ENCODE measurements at regions not wholly inside any gene's neighbourhood (a gene's known extent, or its start where the extent isn't known, plus 50 kb on each side); places are given as distances from the start of the nearest gene placed in this dataset.

DNA sequence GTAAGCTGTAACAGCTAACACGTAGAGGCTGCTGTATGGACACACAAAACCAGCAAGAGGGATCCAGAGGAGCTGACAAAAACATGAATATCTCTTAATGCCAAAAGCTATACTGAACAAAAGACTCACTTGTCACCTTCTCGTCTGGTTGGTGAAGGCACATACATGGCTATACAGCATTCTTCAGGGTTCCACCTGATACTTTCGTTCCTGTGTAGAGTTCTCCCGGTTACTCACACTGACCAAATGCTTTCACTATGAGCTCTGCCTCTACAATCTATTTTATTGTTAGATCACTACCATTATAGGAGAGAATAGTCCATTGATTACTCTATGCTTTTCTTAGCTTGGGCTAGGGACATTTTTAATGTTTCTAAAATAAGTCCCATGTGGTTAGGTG, 193.1 kb downstream of the HNMT start:
- Mint-ChIP-seq H3K9me3 (peaks cover 0 to 1% of the 10 kb centered on the region in 2 donors), H3K4me1 (ENCODE audit: low read depth) (no peaks in the 10 kb centered on the region), H3K36me3 (ENCODE audit: insufficient read depth in 2 of 2) (peaks cover 0 to 1% of the 10 kb centered on the region in 2 donors), H3K4me3 (no peak overlapping the region), H3K27ac (no peak overlapping the region), H3K27me3 (ENCODE audit: low read depth) (no peaks in the 10 kb centered on the region)
- DNase-seq (no peak), ATAC-seq (replicated peaks in 1 of 2) (no peak)

DNA sequence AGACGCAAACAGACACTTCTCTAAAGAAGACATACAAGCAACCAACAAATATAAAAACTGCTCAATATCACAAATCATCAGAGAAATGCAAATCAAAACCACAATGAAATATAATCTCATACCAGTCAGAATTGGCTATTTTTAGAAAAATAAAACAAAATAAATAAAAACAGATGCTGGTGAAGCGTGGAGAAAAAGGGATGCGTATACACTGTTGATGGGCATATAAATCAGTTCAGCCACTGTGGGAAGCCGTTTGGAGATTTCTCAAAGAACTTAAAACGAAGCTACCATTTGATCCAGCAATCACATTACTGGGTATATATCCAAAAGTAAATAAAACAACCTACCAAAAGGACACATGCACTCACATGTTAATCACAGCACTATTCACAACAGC, 206.2 kb downstream of the HNMT start:
- DNase-seq (no peak), ATAC-seq (replicated peaks in 1 of 2) (no peak)
- Mint-ChIP-seq H3K9me3 (peaks cover 7 to 11% of the 10 kb centered on the region in 2 donors), H3K4me3 (no peak overlapping the region), H3K36me3 (ENCODE audit: insufficient read depth in 2 of 2) (peaks cover 0 to 2% of the 10 kb centered on the region in 2 donors), H3K27ac (no peak overlapping the region), H3K4me1 (ENCODE audit: low read depth) (no peaks in the 10 kb centered on the region), H3K27me3 (ENCODE audit: low read depth) (no peaks in the 10 kb centered on the region)

DNA sequence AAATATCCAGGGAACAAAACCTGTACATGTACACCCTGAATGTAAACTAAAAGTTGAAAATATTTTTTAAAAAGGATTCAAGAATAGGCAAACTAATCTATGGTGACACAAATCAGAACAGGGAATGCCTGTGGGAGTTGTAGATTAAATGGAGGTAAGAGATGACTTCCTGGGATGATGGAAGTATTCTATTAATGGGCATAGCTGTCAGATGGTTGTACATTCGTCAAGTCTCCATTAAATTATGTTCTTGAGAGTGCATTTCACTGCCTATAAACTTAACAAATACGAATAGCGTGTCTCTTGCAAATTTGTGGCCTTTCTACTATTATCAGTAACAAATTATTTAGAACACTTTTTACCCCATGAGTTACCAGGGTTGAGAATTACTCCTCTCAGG, 207.0 kb downstream of the HNMT start:
- Mint-ChIP-seq H3K27me3 (ENCODE audit: low read depth) (no peaks in the 10 kb centered on the region), H3K27ac (no peak overlapping the region), H3K9me3 (peaks cover 7 to 9% of the 10 kb centered on the region in 2 donors), H3K4me1 (ENCODE audit: low read depth) (no peaks in the 10 kb centered on the region), H3K36me3 (ENCODE audit: insufficient read depth in 2 of 2) (peaks cover 0 to 2% of the 10 kb centered on the region in 2 donors), H3K4me3 (no peak overlapping the region)
- ATAC-seq (replicated peaks in 1 of 2) (no peak), DNase-seq (no peak)

DNA sequence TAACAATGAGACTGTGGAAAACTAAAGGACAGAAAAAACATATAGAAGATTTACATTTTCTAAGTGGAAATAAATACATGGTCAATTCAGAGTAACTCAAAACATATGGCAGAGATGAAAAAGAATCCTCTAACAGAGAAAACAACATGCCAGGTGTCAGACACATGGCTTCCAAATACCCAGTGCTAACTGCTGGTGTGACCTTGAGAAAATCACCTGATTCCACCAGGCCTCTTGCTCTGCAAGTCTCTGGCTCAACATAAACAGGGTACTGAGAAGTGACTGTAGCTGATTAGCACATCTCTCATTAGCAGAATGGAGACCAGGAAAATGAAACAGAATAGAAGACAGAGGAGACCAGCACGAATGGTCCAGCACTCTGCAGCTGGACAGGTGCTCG, 210.8 kb downstream of the HNMT start:
- Mint-ChIP-seq H3K36me3 (ENCODE audit: insufficient read depth in 2 of 2) (peaks cover 0 to 2% of the 10 kb centered on the region in 2 donors), H3K27ac (no peak overlapping the region), H3K4me3 (no peak overlapping the region), H3K9me3 (peaks cover 2 to 5% of the 10 kb centered on the region in 2 donors), H3K4me1 (ENCODE audit: low read depth) (no peaks in the 10 kb centered on the region), H3K27me3 (ENCODE audit: low read depth) (no peaks in the 10 kb centered on the region)
- no peak for ATAC-seq (replicated peaks in 1 of 2)
- DNase-seq = no peak

DNA sequence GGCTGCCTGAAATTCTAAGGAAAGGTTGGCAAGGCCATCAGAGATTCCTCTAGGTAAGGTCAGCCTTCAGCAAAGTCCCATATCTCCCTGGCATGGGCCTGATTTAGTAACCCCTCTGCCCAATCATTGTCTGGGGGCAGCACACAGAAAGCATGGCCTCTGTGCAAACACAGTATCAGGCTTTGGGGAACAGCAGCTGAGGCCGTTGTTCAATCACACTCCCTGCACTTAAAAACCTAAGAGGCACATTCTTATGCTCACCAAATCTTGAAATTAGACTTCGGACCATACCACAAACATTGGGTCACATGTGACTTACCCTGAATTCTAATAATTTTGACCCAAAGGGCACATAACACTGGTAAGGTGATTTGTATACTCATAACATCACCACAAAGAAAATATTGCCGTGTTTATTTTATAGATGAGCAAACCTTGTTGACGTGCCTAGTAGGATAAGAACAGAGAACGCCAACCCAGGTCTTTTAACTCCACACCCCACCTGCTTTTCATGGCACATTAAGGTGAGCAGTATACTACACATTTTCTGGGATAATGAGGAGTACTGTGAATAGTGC, 212.7 kb downstream of the HNMT start:
- DNase-seq = no peak
- peaks cover 0 to 2% of the 10 kb centered on the region in 2 donors for H3K36me3 Mint-ChIP-seq (ENCODE audit: insufficient read depth in 2 of 2)
- H3K4me3 Mint-ChIP-seq = no peak overlapping the region

DNA sequence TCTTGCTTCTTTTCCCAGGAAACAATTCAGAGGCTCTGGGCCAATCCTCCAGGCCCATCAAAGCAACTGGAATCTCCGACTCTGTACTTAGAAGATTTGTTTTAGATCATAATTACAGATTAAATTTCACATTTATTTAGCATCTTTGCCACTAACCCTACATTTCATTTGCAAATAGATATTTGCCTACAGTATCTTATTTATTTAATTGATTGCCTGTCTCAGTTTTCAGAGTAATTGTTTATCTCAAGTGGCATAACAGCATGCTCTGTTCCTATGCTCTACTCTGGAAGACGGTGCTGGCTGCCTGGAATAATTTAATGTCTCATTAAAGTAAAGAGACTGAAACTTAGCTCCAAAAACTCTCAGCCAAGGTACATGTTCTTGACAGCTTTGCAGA, 213.4 kb downstream of the HNMT start:
- no peak for DNase-seq
- Mint-ChIP-seq H3K36me3 (ENCODE audit: insufficient read depth in 2 of 2) (peaks cover 0 to 2% of the 10 kb centered on the region in 2 donors), H3K4me3 (no peak overlapping the region), H3K4me1 (ENCODE audit: low read depth) (no peaks in the 10 kb centered on the region), H3K27ac (no peak overlapping the region), H3K27me3 (ENCODE audit: low read depth) (no peaks in the 10 kb centered on the region), H3K9me3 (peaks cover 2 to 5% of the 10 kb centered on the region in 2 donors)
- no peak for ATAC-seq (replicated peaks in 1 of 2)

More for the DNA sequence above, 212.7 kb downstream of the HNMT start:
- H3K4me1 Mint-ChIP-seq (ENCODE audit: low read depth) = no peaks in the 10 kb centered on the region
- no peaks in the 10 kb centered on the region for H3K27me3 Mint-ChIP-seq (ENCODE audit: low read depth)
- no peak for ATAC-seq (replicated peaks in 1 of 2)
- H3K9me3 Mint-ChIP-seq = peaks cover 2 to 5% of the 10 kb centered on the region in 2 donors
- no peak overlapping the region for H3K27ac Mint-ChIP-seq

DNA sequence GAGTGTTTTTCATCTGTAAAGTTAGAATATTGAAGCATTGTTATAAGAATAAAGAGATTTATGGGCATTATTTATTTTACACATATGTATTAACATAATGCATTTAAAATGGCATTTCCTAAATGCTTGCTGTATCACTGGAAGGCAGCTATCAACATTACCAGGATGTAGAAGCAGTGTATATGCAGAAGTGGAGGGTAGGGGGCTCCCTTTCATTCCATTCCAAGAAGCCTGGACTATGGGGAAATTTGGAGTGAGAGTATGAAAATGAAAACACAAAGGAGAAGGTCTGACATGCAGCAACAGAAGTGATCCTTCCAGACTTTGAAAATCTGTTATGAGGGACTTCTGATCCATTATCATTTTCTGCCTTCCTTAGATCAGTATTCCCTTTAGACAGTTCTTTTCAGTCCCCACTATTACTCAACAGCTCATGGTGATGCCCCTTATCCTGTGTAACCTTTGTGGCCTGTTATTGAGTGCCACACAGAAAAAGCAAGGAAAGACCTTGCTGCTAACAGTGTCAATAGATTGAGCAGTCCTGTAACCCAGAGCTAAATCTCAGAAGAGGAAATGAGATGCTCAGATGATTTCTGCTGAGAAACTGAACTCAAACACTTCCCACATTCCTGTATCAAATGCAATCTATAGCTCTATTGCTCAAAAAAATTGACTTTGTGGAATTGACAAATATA, 216.6 kb downstream of the HNMT start:
- no peak overlapping the region for H3K27ac Mint-ChIP-seq
- no peaks in the 10 kb centered on the region for H3K36me3 Mint-ChIP-seq (ENCODE audit: insufficient read depth in 2 of 2)
- H3K4me3 Mint-ChIP-seq = no peak overlapping the region
- H3K4me1 Mint-ChIP-seq (ENCODE audit: low read depth) = no peaks in the 10 kb centered on the region
- no peaks in the 10 kb centered on the region for H3K9me3 Mint-ChIP-seq
- H3K27me3 Mint-ChIP-seq (ENCODE audit: low read depth) = no peaks in the 10 kb centered on the region
- no peak for ATAC-seq (replicated peaks in 1 of 2)
- no peak for DNase-seq

DNA sequence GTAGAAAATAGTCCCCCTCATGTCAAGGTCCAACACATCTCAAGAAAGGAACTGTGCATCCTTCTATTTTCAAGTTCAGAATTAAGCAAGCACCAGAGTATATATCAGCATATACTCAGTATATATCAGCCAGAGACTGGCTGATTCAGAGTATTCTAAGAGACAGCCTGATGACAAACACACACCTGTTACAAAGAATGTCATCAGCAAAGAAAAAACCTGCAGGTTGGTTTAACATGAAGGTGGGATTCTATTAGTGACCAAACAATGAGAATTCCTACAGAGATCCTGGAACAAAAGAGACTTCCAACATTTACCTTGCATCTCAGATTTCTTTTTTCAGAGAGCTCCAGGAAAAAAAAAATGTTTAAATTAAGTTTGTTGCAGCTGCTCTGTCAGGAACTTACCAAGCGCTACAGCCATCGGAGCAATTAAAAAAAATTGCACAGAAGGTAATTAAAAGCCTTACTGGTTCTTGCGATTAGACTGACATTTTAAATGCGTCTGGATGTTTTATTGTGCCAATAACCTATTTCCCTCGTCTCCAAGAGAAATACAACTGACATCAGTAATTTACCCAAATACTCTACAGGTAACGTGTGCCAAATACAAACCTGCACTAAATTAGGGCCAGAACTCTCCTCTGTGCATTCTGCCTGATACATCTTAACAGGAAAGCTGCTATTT, 218.1 kb downstream of the HNMT start:
- H3K36me3 Mint-ChIP-seq (ENCODE audit: insufficient read depth in 2 of 2) = no peaks in the 10 kb centered on the region
- H3K27me3 Mint-ChIP-seq (ENCODE audit: low read depth) = no peaks in the 10 kb centered on the region
- DNase-seq (no peak), ATAC-seq (replicated peaks in 1 of 2) (no peak)
- H3K4me3 Mint-ChIP-seq = no peak overlapping the region
- H3K4me1 Mint-ChIP-seq (ENCODE audit: low read depth) = no peaks in the 10 kb centered on the region
- H3K9me3 Mint-ChIP-seq = peaks cover under 1% of the 10 kb centered on the region in 2 donors
- no peak overlapping the region for H3K27ac Mint-ChIP-seq

DNA sequence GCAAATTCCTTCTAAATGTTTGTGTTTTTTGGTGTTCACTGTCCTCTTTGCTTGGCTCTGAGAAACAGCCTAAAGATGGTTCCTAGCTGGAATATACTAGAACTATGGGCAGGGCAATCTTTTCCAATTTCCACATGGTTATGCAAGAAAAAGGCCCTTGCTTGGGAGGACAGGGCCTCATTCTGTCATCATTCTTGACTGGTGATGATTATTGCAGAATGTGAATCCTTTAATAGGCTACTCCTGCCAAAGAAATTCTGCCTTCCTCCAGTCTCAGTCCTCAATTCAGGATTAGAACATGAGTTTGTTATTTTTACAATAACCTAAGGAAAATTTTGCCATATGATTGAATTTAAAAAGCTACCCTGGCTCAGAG, 218.7 kb downstream of the HNMT start:
- peaks cover 3% of the 10 kb centered on the region in 2 donors for H3K9me3 Mint-ChIP-seq
- H3K36me3 Mint-ChIP-seq (ENCODE audit: insufficient read depth in 2 of 2) = no peaks in the 10 kb centered on the region
- no peaks in the 10 kb centered on the region for H3K27me3 Mint-ChIP-seq (ENCODE audit: low read depth)
- DNase-seq (no peak), ATAC-seq (replicated peaks in 1 of 2) (no peak)
- no peak overlapping the region for H3K27ac Mint-ChIP-seq
- H3K4me3 Mint-ChIP-seq = no peak overlapping the region
- H3K4me1 Mint-ChIP-seq (ENCODE audit: low read depth) = no peaks in the 10 kb centered on the region

DNA sequence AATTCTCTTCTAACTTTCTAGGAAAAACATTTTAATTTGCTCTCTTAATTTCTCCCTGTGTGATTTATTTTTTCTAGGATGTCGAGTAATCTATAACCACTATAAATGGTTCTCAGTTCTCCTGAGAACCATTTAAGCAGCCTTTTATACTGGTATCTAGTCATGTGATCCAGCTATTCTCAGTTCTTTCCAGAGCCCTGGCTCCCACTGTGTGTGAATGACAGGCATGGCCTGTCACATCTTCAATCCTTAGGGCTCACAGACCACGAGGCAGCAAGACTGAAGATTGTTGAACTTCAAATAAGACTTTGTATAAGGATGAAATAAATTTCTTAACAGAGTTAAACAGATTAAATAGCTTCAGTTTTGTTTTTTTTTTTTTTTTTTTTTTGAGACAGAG, 219.4 kb downstream of the HNMT start:
- ATAC-seq (replicated peaks in 1 of 2) (no peak), DNase-seq (no peak)
- Mint-ChIP-seq H3K27ac (no peak overlapping the region), H3K4me1 (ENCODE audit: low read depth) (no peaks in the 10 kb centered on the region), H3K36me3 (ENCODE audit: insufficient read depth in 2 of 2) (no peaks in the 10 kb centered on the region), H3K27me3 (ENCODE audit: low read depth) (no peaks in the 10 kb centered on the region), H3K9me3 (peaks cover 3% of the 10 kb centered on the region in 2 donors), H3K4me3 (no peak overlapping the region)

DNA sequence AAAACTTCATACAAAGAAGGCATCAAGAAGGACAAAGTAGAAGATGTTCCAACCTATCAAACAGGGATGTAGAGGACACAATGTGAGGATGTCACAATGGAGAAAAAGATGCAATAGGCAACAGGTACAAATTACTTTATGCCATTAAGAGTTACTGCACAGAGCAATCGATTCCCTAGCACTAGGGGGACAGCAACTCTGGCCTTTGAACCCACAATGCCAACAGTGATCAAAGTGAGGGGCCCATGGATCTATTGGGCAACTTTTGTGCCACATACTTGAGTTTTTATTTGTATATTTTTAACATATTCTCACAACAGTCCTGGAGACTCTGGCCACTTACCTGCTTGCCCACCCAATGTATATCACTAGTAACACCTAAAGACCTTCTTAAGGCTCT, 220.2 kb downstream of the HNMT start:
- Mint-ChIP-seq H3K27ac (no peak overlapping the region), H3K4me1 (ENCODE audit: low read depth) (no peaks in the 10 kb centered on the region), H3K36me3 (ENCODE audit: insufficient read depth in 2 of 2) (peaks cover 0 to 1% of the 10 kb centered on the region in 2 donors), H3K9me3 (peaks cover 3 to 6% of the 10 kb centered on the region in 2 donors), H3K4me3 (no peak overlapping the region), H3K27me3 (ENCODE audit: low read depth) (no peaks in the 10 kb centered on the region)
- no peak for ATAC-seq (replicated peaks in 1 of 2)
- DNase-seq = no peak

DNA sequence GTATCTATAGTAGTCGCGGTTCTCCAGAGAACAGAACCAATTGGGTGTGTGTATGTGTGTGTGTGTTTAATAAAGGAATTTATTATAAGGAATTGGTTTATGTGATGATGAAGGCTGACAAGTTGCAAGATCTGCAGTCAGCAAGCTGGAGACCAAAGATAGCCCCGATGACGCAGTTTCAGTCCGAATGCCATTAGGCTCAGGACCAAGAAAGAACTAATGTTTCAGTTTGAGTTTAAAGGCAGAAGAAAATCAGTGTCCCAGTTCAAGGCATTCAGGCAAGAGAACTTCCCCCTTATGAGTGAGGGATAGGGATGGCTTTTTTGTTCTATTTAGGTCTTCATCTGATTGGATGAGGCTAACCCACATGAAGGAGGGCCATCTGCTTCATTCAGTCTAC, 221.6 kb downstream of the HNMT start:
- Mint-ChIP-seq H3K36me3 (ENCODE audit: insufficient read depth in 2 of 2) (peaks cover 0 to 1% of the 10 kb centered on the region in 2 donors), H3K27me3 (ENCODE audit: low read depth) (no peaks in the 10 kb centered on the region), H3K4me1 (ENCODE audit: low read depth) (no peaks in the 10 kb centered on the region), H3K4me3 (no peak overlapping the region), H3K9me3 (peaks cover 3 to 6% of the 10 kb centered on the region in 2 donors), H3K27ac (no peak overlapping the region)
- DNase-seq (no peak), ATAC-seq (replicated peaks in 1 of 2) (no peak)

DNA sequence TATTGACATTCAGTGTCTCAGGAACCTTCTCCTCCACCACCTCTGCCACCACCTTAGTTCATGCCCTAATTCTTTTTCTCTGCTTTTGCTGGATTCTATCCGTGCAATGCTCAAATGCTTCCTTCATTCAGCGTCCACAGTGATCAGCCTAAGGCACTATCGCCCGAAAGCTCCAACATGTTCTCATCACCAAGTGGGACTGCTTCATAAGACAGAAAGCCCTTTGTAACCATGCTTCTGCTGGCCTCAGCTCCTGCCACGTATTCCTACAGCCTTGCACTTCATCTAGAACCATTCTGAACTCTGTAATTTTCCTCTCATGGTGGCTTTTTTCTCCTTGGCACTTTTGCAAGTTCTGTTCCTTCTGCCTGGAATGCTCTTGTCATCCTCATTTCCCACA, 222.9 kb downstream of the HNMT start:
- DNase-seq (no peak), ATAC-seq (replicated peaks in 1 of 2) (no peak)
- H3K4me1 Mint-ChIP-seq (ENCODE audit: low read depth) = no peaks in the 10 kb centered on the region
- peaks cover 0 to 1% of the 10 kb centered on the region in 2 donors for H3K36me3 Mint-ChIP-seq (ENCODE audit: insufficient read depth in 2 of 2)
- no peak overlapping the region for H3K4me3 Mint-ChIP-seq
- H3K9me3 Mint-ChIP-seq = peaks cover 3 to 6% of the 10 kb centered on the region in 2 donors
- H3K27ac Mint-ChIP-seq = no peak overlapping the region
- no peaks in the 10 kb centered on the region for H3K27me3 Mint-ChIP-seq (ENCODE audit: low read depth)
